Neuronal stem cell (in vitro differentiated cells): ENCODE measurements at regions not wholly inside any gene's neighbourhood (a gene's known extent, or its start where the extent isn't known, plus 50 kb on each side); places are given as distances from the start of the nearest gene placed in this dataset.

ENCODE experiments used
- DNase-seq: peaks from one replicate; pipeline ENCODE4 v3.0.0-alpha.2; 2013; ENCODE audit warnings: low spot score
- H2AFZ ChIP-seq: one replicate; pipeline ENCODE4 v1.6.1; 2013; ENCODE audit warnings: mild to moderate bottlenecking, low read length, inconsistent platforms
- H2AK5ac ChIP-seq: 2 replicates; pipeline ENCODE4 v1.6.1; 2013; ENCODE audit warnings: low read depth, mild to moderate bottlenecking, inconsistent platforms, low read length, moderate library complexity, mixed read lengths
- H2BK120ac ChIP-seq: 2 replicates; pipeline ENCODE4 v1.6.1; 2013; ENCODE audit warnings: low read depth, mild to moderate bottlenecking, inconsistent platforms, low read length, moderate library complexity, mixed read lengths
- H2BK12ac ChIP-seq: one replicate; pipeline ENCODE4 v1.6.1; 2013; ENCODE audit warnings: low read length, inconsistent platforms
- H2BK15ac ChIP-seq: 2 replicates; pipeline ENCODE4 v1.6.1; 2013; ENCODE audit warnings: mild to moderate bottlenecking, low read length, inconsistent platforms, mixed read lengths
- H2BK5ac ChIP-seq: one replicate; pipeline ENCODE4 v1.6.1; 2013; ENCODE audit warnings: inconsistent platforms, mild to moderate bottlenecking, low read length, moderate library complexity
- H3K14ac ChIP-seq: one replicate; pipeline ENCODE4 v1.6.1; 2013; ENCODE audit warnings: low read length, inconsistent platforms
- H3K18ac ChIP-seq: 2 replicates; pipeline ENCODE4 v1.6.1; 2013; ENCODE audit warnings: low read length, inconsistent platforms
- H3K23ac ChIP-seq: 2 replicates; pipeline ENCODE4 v1.6.1; 2013; ENCODE audit warnings: low read depth, mild to moderate bottlenecking, mixed read lengths, low read length, inconsistent platforms; ENCODE audit not compliant: poor library complexity
- H3K27ac ChIP-seq: replicated peaks from 3 replicates; pipeline ENCODE4 v1.5.1; 2013; ENCODE audit warnings: low read length, inconsistent platforms
- H3K27me3 ChIP-seq, 3 experiments: 2 replicates each; pipeline ENCODE4 v1.6.1; 2013; ENCODE audit warnings: low read length in 3 of 3, mild to moderate bottlenecking in 2 of 3, inconsistent platforms in 1 of 3, low read depth in 1 of 3, mixed read lengths in 1 of 3, moderate library complexity in 1 of 3; ENCODE audit not compliant: control insufficient read depth in 3 of 3, insufficient read depth in 3 of 3
- H3K36me3 ChIP-seq, 2 donors: replicated peaks in 1 of 2; 2 replicates each; pipeline ENCODE4 v1.6.1; 2013; ENCODE audit warnings: low read length in 2 of 2; ENCODE audit not compliant: control insufficient read depth in 2 of 2, insufficient read depth in 2 of 2
- H3K4ac ChIP-seq: 2 replicates; pipeline ENCODE4 v1.6.1; 2013; ENCODE audit warnings: inconsistent platforms, mild to moderate bottlenecking, low read length, moderate library complexity
- H3K4me1 ChIP-seq, 2 donors: 1 replicate in 1 of 2; 2 replicates in 1 of 2; pipeline ENCODE4 v1.6.1; 2013; ENCODE audit warnings: low read length in 2 of 2, low read depth in 1 of 2; ENCODE audit not compliant: control insufficient read depth in 2 of 2, insufficient read depth in 1 of 2
- H3K4me2 ChIP-seq: one replicate; pipeline ENCODE4 v1.6.1; 2013; ENCODE audit warnings: mild to moderate bottlenecking, low read length, inconsistent platforms; ENCODE audit not compliant: insufficient read depth, poor library complexity, severe bottlenecking
- H3K4me3 ChIP-seq, 2 donors: 2 replicates each; pipeline ENCODE4 v1.5.1; 2013; ENCODE audit warnings: low read length in 2 of 2, mild to moderate bottlenecking in 2 of 2, inconsistent platforms in 1 of 2, moderate library complexity in 1 of 2
- H3K79me1 ChIP-seq: one replicate; pipeline ENCODE4 v1.6.1; 2013; ENCODE audit warnings: low read depth, mild to moderate bottlenecking, inconsistent platforms, low read length, moderate library complexity
- H3K9ac ChIP-seq: one replicate; pipeline ENCODE4 v1.6.1; 2013; ENCODE audit warnings: mild to moderate bottlenecking, low read depth, low read length, inconsistent platforms; ENCODE audit not compliant: poor library complexity
- H3K9me3 ChIP-seq, 2 donors: replicated peaks in 1 of 2; 2 replicates each; pipeline versions ENCODE3 to v1.6.1; 2013; ENCODE audit warnings: low read length in 2 of 2, mild to moderate bottlenecking in 2 of 2, inconsistent platforms in 1 of 2, low read depth in 1 of 2, mixed read lengths in 1 of 2, moderate library complexity in 1 of 2; ENCODE audit not compliant: control insufficient read depth in 2 of 2, insufficient read depth in 1 of 2
- H4K8ac ChIP-seq: one replicate; pipeline ENCODE4 v1.6.1; 2013; ENCODE audit warnings: low read depth, mild to moderate bottlenecking, inconsistent platforms, low read length, moderate library complexity
- H4K91ac ChIP-seq: one replicate; pipeline ENCODE4 v1.6.1; 2013; ENCODE audit warnings: low read length, low read depth, mild to moderate bottlenecking, inconsistent platforms; ENCODE audit not compliant: poor library complexity
- WGBS, 2 donors: extraction: QIAGEN DNeasy Blood & Tissue Kit; methylation state at CpG; one replicate each; pipeline ENCODE4 v1.1.7; 2013; ENCODE audit warnings: missing lambda C conversion rate in 2 of 2, mixed read lengths in 1 of 2; ENCODE audit not compliant: insufficient read length in 2 of 2, insufficient replicate concordance in 1 of 2; ENCODE audit errors: extremely low coverage in 2 of 2; 5-methylcytosine and 5-hydroxymethylcytosine counted together

DNA sequence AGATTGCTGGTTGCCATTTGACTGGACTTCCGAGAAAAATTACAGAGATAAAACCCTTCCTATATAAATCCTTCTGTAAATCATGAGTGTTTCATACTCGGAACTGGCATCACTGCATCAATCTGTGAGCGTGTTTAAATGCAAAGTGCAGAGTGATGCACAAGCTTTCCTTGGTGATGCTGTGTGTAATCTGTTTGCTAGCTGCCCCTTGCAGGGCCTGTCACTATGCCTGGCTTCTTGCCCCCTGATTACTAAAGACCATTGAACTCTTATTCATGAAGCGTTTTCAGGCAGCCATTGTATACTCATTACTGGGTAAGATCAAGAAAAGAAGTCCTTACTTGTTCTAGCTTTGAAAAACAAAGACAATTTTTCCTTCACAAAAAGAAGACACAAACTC is 266.9 kb upstream of the FANCL start:
- no peak overlapping the region for H3K4me2 ChIP-seq
- no peak overlapping the region for H2AK5ac ChIP-seq
- no peaks in the 10 kb centered on the region for H3K36me3 ChIP-seq
- no peak overlapping the region for H2BK120ac ChIP-seq
- H3K9ac ChIP-seq = no peak overlapping the region
- WGBS, 2 donors = no CpG with 5 or more reads among the region's 4 CpGs
- DNase-seq = no peak
- H2BK5ac ChIP-seq = no peak overlapping the region
- H4K91ac ChIP-seq = no peak overlapping the region
- H2BK15ac ChIP-seq = no peak overlapping the region
- H3K4me3 ChIP-seq = no peak overlapping the region
- no peak overlapping the region for H3K18ac ChIP-seq
- H3K27me3 ChIP-seq = no peaks in the 10 kb centered on the region
- H3K27ac ChIP-seq = no peak overlapping the region
- no peak overlapping the region for H4K8ac ChIP-seq
- no peaks in the 10 kb centered on the region for H3K79me1 ChIP-seq
- peaks cover 2 to 5% of the 10 kb centered on the region in 2 donors for H3K4me1 ChIP-seq
- no peak overlapping the region for H3K4ac ChIP-seq
- H2AFZ ChIP-seq = no peak overlapping the region
- no peak overlapping the region for H3K14ac ChIP-seq
- no peak overlapping the region for H3K23ac ChIP-seq
- H3K9me3 ChIP-seq = no peaks in the 10 kb centered on the region
- H2BK12ac ChIP-seq = no peak overlapping the region

GRCh38 chr2:58503918-58504317 is 262.8 kb upstream of the FANCL start:
- no peak overlapping the region for H2BK5ac ChIP-seq
- no peak overlapping the region for H3K4me3 ChIP-seq
- H4K91ac ChIP-seq = no peak overlapping the region
- DNase-seq = no peak
- no peak overlapping the region for H2AK5ac ChIP-seq
- no peak overlapping the region for H2AFZ ChIP-seq
- H3K27me3 ChIP-seq = peaks cover 0 to 11% (median 0%) of the 10 kb centered on the region in 3 experiments
- H2BK12ac ChIP-seq = no peak overlapping the region
- WGBS, 2 donors = no CpG with 5 or more reads among the region's 1 CpG
- H3K9ac ChIP-seq = no peak overlapping the region
- no peak overlapping the region for H3K14ac ChIP-seq
- no peaks in the 10 kb centered on the region for H3K79me1 ChIP-seq
- H3K27ac ChIP-seq = no peak overlapping the region
- peaks cover 4 to 5% of the 10 kb centered on the region in 2 donors for H3K4me1 ChIP-seq
- no peak overlapping the region for H2BK15ac ChIP-seq
- H3K4ac ChIP-seq = no peak overlapping the region
- H3K23ac ChIP-seq = no peak overlapping the region
- no peak overlapping the region for H4K8ac ChIP-seq
- H2BK120ac ChIP-seq = no peak overlapping the region
- no peak overlapping the region for H3K4me2 ChIP-seq
- H3K18ac ChIP-seq = no peak overlapping the region
- no peaks in the 10 kb centered on the region for H3K9me3 ChIP-seq
- H3K36me3 ChIP-seq = no peaks in the 10 kb centered on the region

DNA sequence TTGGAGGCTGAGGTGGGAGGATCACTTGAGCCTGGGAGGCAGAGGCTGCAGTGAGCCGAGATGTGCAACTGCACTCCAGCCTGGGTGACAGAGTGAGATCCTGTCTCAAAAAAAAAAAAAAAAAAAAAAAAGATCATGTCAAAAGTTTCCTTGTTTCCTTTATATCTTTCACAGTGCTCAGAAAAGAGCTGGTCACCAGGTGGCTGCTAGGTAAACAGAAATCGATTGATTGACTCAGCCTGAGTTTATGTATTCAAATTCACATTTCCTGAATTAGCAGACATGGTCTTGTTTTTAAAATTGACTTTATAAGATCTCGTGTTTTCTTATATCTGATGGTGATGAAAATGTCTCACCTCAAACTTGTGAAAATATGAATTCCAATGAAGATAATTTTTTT is 261.8 kb upstream of the FANCL start:
- Histone ChIP-seq H3K9me3 (no peaks in the 10 kb centered on the region), H3K4me1 (peaks cover 2 to 4% of the 10 kb centered on the region in 2 donors), H3K4me2 (no peak overlapping the region), H2AK5ac (no peak overlapping the region), H3K9ac (no peak overlapping the region), H3K4ac (no peak overlapping the region), H3K4me3 (no peak overlapping the region), H3K27ac (no peak overlapping the region), H4K8ac (no peak overlapping the region), H3K27me3 (peaks cover 0 to 11% (median 0%) of the 10 kb centered on the region in 3 experiments), H2BK120ac (no peak overlapping the region), H4K91ac (no peak overlapping the region), H3K36me3 (no peaks in the 10 kb centered on the region), H3K23ac (no peak overlapping the region), H2AFZ (no peak overlapping the region), H2BK5ac (no peak overlapping the region), H3K18ac (no peak overlapping the region), H3K14ac (no peak overlapping the region), H3K79me1 (no peaks in the 10 kb centered on the region), H2BK12ac (no peak overlapping the region), H2BK15ac (no peak overlapping the region)
- no CpG with 5 or more reads among the region's 3 CpGs for WGBS, 2 donors
- no peak for DNase-seq

DNA sequence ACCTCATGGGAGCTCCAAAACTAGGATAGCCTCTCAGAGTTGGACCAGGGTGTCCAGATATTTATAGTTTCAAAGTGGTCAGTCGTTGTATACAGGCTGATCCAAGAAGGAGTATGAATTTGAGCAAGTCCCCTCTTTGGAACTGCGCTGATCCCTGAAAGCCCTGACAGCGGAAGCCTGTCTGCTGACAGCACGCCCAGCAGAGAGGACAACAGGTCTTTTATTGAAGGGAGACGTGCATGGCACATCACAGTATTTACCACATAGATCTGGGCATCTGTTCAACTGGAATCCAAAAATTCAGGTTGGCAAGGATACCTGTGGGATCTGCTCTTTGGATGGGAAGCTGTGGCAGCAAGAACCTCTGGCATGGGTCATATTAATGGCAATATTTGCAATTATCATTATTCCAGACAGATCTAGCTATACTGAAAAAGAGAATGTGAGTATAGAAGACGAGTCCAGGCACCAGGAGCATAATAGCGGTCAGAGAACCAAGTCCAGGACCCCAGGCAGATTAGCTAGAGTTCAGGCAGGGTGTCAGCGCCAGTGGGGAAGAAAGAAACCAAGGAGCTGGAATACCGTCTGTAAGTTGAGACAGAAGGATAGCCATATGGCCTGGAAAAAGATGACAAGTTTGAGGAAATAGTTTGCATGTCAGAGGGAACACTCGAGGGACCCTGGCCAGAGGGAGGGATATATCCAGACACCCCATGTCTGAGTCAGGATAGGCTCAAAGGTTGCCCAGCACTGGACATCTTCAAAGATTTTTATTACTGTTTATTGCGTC is 260.4 kb upstream of the FANCL start:
- Histone ChIP-seq H2AK5ac (no peak overlapping the region), H2BK12ac (no peak overlapping the region), H3K23ac (no peak overlapping the region), H2AFZ (no peak overlapping the region), H2BK15ac (no peak overlapping the region), H3K9me3 (no peaks in the 10 kb centered on the region), H3K27ac (no peak overlapping the region), H3K4me1 (peaks cover 3 to 4% of the 10 kb centered on the region in 2 donors), H3K18ac (no peak overlapping the region), H4K8ac (no peak overlapping the region), H2BK5ac (no peak overlapping the region), H2BK120ac (no peak overlapping the region), H3K4ac (no peak overlapping the region), H4K91ac (no peak overlapping the region), H3K9ac (no peak overlapping the region), H3K4me3 (no peak overlapping the region), H3K36me3 (no peaks in the 10 kb centered on the region), H3K27me3 (peaks cover 0 to 11% (median 0%) of the 10 kb centered on the region in 3 experiments), H3K4me2 (no peak overlapping the region), H3K79me1 (no peaks in the 10 kb centered on the region), H3K14ac (no peak overlapping the region)
- WGBS, 2 donors = no CpG with 5 or more reads among the region's 11 CpGs
- no peak for DNase-seq
